PC-3 (cell line): ENCODE measurements at regions not wholly inside any gene's neighbourhood (a gene's known extent, or its start where the extent isn't known, plus 50 kb on each side); places are given as distances from the start of the nearest gene placed in this dataset.

ENCODE experiments used
- ATAC-seq: fragments of 200-7000 bp; cut with Tn5 transposase; 2 replicates; pipeline ENCODE4 v1.9.1; 2020; ENCODE audit warnings: mild to moderate bottlenecking, moderate library complexity
- BruUV-seq: library from RNA; stranded (reverse); fragments of 400-500 nt; replicated peaks from 2 replicates; lab custom pipeline; 2021; lab: Mats Ljungman, UMichigan
- CTCF ChIA-PET: fragments of 300-600 bp; sonication (Branson Sonifier 250); formaldehyde crosslinking; loops from one replicate; lab custom pipeline; 2022; ENCODE audit warnings: antibody characterized with exemption; lab: Charles Lee
- POLR2A ChIA-PET: fragments of 300-600 bp; sonication (Branson Sonifier 250); formaldehyde crosslinking; loops from one replicate; lab custom pipeline; 2022; ENCODE audit warnings: antibody characterized with exemption; ENCODE audit not compliant: unreplicated experiment; lab: Charles Lee
- DNase-seq: peaks from one replicate; pipeline ENCODE4 v3.0.0-alpha.2; 2015
- H2AFZ ChIP-seq: fragments of 300-600 bp; sonication (generic); 2 replicates; pipeline ENCODE4 v1.6.0; 2016; ENCODE audit warnings: antibody characterized with exemption, low read length
- H3F3A ChIP-seq: fragments of 300-600 bp; sonication (generic); one replicate; pipeline ENCODE4 v1.6.0; 2017; ENCODE audit warnings: antibody characterized with exemption, low read length, control low read depth, mild to moderate bottlenecking; ENCODE audit not compliant: unreplicated experiment
- H3K27ac ChIP-seq: fragments of 300-600 bp; sonication (generic); 2 replicates; pipeline ENCODE4 v1.5.1; 2016; ENCODE audit warnings: mild to moderate bottlenecking, low read length
- H3K27me3 ChIP-seq: fragments of 300-600 bp; sonication (generic); 2 replicates; pipeline ENCODE4 v1.6.1; 2016; ENCODE audit warnings: low read length, mixed read lengths
- H3K36me3 ChIP-seq: fragments of 300-600 bp; sonication (generic); 2 replicates; pipeline ENCODE4 v1.6.1; 2016; ENCODE audit warnings: low read depth, mixed run types, low read length, mixed read lengths
- H3K4me1 ChIP-seq: fragments of 300-600 bp; sonication (generic); 2 replicates; pipeline ENCODE4 v1.5.1; 2016; ENCODE audit warnings: low read length; ENCODE audit not compliant: insufficient read depth
- H3K4me2 ChIP-seq: fragments of 300-600 bp; sonication (generic); 2 replicates; pipeline ENCODE4 v1.6.0; 2016; ENCODE audit warnings: low read length
- H3K4me3 ChIP-seq: fragments of 300-600 bp; sonication (generic); 2 replicates; pipeline ENCODE4 v1.5.1; 2016; ENCODE audit warnings: mild to moderate bottlenecking, low read length, mixed read lengths
- H3K79me2 ChIP-seq: fragments of 300-600 bp; sonication (generic); 2 replicates; pipeline ENCODE4 v1.6.1; 2017; ENCODE audit warnings: low read length, mixed read lengths
- H3K9ac ChIP-seq: fragments of 300-600 bp; sonication (generic); 2 replicates; pipeline ENCODE4 v1.6.0; 2016; ENCODE audit warnings: mild to moderate bottlenecking, low read length
- H3K9me2 ChIP-seq: fragments of 300-600 bp; sonication (generic); replicated peaks from 2 replicates; pipeline ENCODE4 v1.6.1; 2016; ENCODE audit warnings: mixed run types, low read length, mixed read lengths
- H3K9me3 ChIP-seq: fragments of 300-600 bp; sonication (generic); 2 replicates; pipeline ENCODE4 v1.6.1; 2016; ENCODE audit warnings: low read length, mixed read lengths
- H4K20me1 ChIP-seq: fragments of 300-600 bp; sonication (generic); 2 replicates; pipeline ENCODE4 v1.6.1; 2016; ENCODE audit warnings: low read length, mixed read lengths
- CTCF ChIP-seq: fragments of 300-600 bp; sonication (generic); conservative IDR thresholded peaks from 2 replicates; pipeline ENCODE4 v1.5.1; 2017; ENCODE audit warnings: antibody characterized with exemption, low read depth, mild to moderate bottlenecking, low read length
- EZH2 ChIP-seq: fragments of 300-600 bp; sonication (generic); IDR thresholded peaks from one replicate; pipeline ENCODE4 v1.6.1; 2017; ENCODE audit warnings: antibody characterized with exemption, mild to moderate bottlenecking, low read length; ENCODE audit not compliant: unreplicated experiment
- EZH2phosphoT487 ChIP-seq: fragments of 300-600 bp; sonication (generic); IDR thresholded peaks from 2 replicates; pipeline ENCODE4 v1.6.1; 2018; ENCODE audit warnings: mild to moderate bottlenecking, antibody characterized with exemption, low read length, borderline replicate concordance
- intact Hi-C: fragments of 100-400 bp; cut with micrococcal nuclease; formaldehyde crosslinking; loops from 2 replicates; pipeline ENCODE4 v1.9.0; 2023

- no peaks in the 10 kb centered on the region for H3K9me2 ChIP-seq
- CTCF ChIA-PET: no interaction called here
- H3K4me1 ChIP-seq: no peaks in the 10 kb centered on the region
- no TSS peak for BruUV-seq
- no peaks in the 10 kb centered on the region for H4K20me1 ChIP-seq
- no peak overlapping the region for H3K27ac ChIP-seq
- no peaks in the 10 kb centered on the region for H3K36me3 ChIP-seq
- H2AFZ ChIP-seq: no peak overlapping the region
- POLR2A ChIA-PET: no interaction called here
- intact Hi-C loops: no loop called here
- H3K27me3 ChIP-seq: peaks cover 34% of the 10 kb centered on the region; the same call in 1 of the 2 replicates
- no peak overlapping the region for H3K4me3 ChIP-seq
- H3K4me2 ChIP-seq: no peak overlapping the region
- TF ChIP-seq EZH2 (no peak), CTCF (no peak), EZH2phosphoT487 (no peak)
- no peak overlapping the region for H3K9ac ChIP-seq
- DNase-seq (no peak), ATAC-seq (no peak)
- no peaks in the 10 kb centered on the region for H3K79me2 ChIP-seq
- H3F3A ChIP-seq: no peaks in the 10 kb centered on the region
- no peaks in the 10 kb centered on the region for H3K9me3 ChIP-seq
Measured at GRCh38 chr3:152550284-152550683, 281.6 kb downstream of the MBNL1 start.

GRCh38 chr3:152554980-152555379, 280.0 kb upstream of the P2RY1 start:
- Histone ChIP-seq H3K9me3 (no peaks in the 10 kb centered on the region), H3K9me2 (no peaks in the 10 kb centered on the region), H3K79me2 (no peaks in the 10 kb centered on the region), H4K20me1 (no peaks in the 10 kb centered on the region), H3K4me1 (no peaks in the 10 kb centered on the region), H3K4me2 (no peak overlapping the region), H3K9ac (no peak overlapping the region), H3K27me3 (peaks cover 25% of the 10 kb centered on the region; the same call in 1 of the 2 replicates), H2AFZ (no peak overlapping the region), H3K4me3 (no peak overlapping the region), H3K27ac (no peak overlapping the region), H3F3A (no peaks in the 10 kb centered on the region), H3K36me3 (no peaks in the 10 kb centered on the region)
- intact Hi-C loops: no loop called here
- TF ChIP-seq EZH2 (no peak), EZH2phosphoT487 (no peak), CTCF (no peak)
- BruUV-seq: no TSS peak
- ChIA-PET POLR2A (no interaction called here), CTCF (no interaction called here)
- DNase-seq (no peak), ATAC-seq (no peak)

GRCh38 chr3:152555666-152556291, 279.2 kb upstream of the P2RY1 start:
- H3K4me3 ChIP-seq: no peak overlapping the region
- H3K36me3 ChIP-seq: no peaks in the 10 kb centered on the region
- ChIA-PET CTCF (no interaction called here), POLR2A (no interaction called here)
- no peaks in the 10 kb centered on the region for H3F3A ChIP-seq
- intact Hi-C loops: no loop called here
- no peak overlapping the region for H2AFZ ChIP-seq
- TF ChIP-seq EZH2phosphoT487: no peak
- no peak for TF ChIP-seq EZH2
- TF ChIP-seq CTCF: no peak
- H4K20me1 ChIP-seq: no peaks in the 10 kb centered on the region
- no peak overlapping the region for H3K27ac ChIP-seq
- no TSS peak for BruUV-seq
- ATAC-seq: no peak
- peaks cover 17% of the 10 kb centered on the region; the same call in 1 of the 2 replicates for H3K27me3 ChIP-seq
- no peaks in the 10 kb centered on the region for H3K4me1 ChIP-seq
- no peaks in the 10 kb centered on the region for H3K79me2 ChIP-seq
- DNase-seq: no peak
- no peak overlapping the region for H3K4me2 ChIP-seq
- H3K9me3 ChIP-seq: no peaks in the 10 kb centered on the region
- no peak overlapping the region for H3K9ac ChIP-seq
- H3K9me2 ChIP-seq: no peaks in the 10 kb centered on the region
